Tibial nerve (tissue), 4 donors: ENCODE measurements at regions not wholly inside any gene's neighbourhood (a gene's known extent, or its start where the extent isn't known, plus 50 kb on each side); places are given as distances from the start of the nearest gene placed in this dataset.
"Not testable (repeated sequence)": the region's sequence is repeated elsewhere in the genome, so short reads cannot be mapped to it uniquely, and the experiment has no call there.

ENCODE experiments used
- DNase-seq, 2 donors: peaks; one replicate each; pipeline ENCODE4 v3.0.0-alpha.2; 2019; ENCODE audit warnings: low spot score in 2 of 2
- H3K27ac ChIP-seq, 4 donors: fragments of 200-600 bp; sonication (generic) in 3 of 4; one replicate each; pipeline ENCODE4 v1.5.1; 2017 to 2019; ENCODE audit warnings: mild to moderate bottlenecking in 1 of 4
- H3K27me3 ChIP-seq, 2 donors: fragments of 200-600 bp; sonication (generic) in 1 of 2; one replicate each; pipeline versions ENCODE4 v1.5.1 to v1.6.0; 2017 to 2019
- H3K36me3 ChIP-seq, 3 donors: fragments of 200-600 bp; sonication (generic); one replicate each; pipeline ENCODE4 v1.5.1; 2018 to 2019
- H3K4me1 ChIP-seq, 4 donors: fragments of 200-600 bp; sonication (generic) in 3 of 4; one replicate each; pipeline ENCODE4 v1.5.1; 2017 to 2019
- H3K4me3 ChIP-seq, 4 donors: fragments of 200-600 bp; sonication (generic) in 3 of 4; one replicate each; pipeline ENCODE4 v1.5.1; 2017 to 2019; ENCODE audit warnings: mild to moderate bottlenecking in 1 of 4, moderate library complexity in 1 of 4
- H3K9me3 ChIP-seq, 4 donors: fragments of 200-600 bp; sonication (generic) in 3 of 4; one replicate each; pipeline ENCODE4 v1.5.1; 2017 to 2019
- CTCF ChIP-seq, 5 experiments: fragments of 200-600 bp in 3 of 5; fragments of 450-650 bp in 2 of 5; sonication (generic) in 3 of 5; IDR thresholded peaks; one replicate each; pipeline ENCODE4 v1.5.1; 2016 to 2019; ENCODE audit warnings: antibody characterized with exemption in 5 of 5, mild to moderate bottlenecking in 3 of 5, moderate library complexity in 2 of 5
- EP300 ChIP-seq, 2 donors: sonication (generic); formaldehyde crosslinking; IDR thresholded peaks; one replicate each; pipeline ENCODE4 v1.6.1; 2017; ENCODE audit warnings: antibody characterized with exemption in 2 of 2, mild to moderate bottlenecking in 1 of 2
- POLR2A ChIP-seq, 2 donors: fragments of 450-650 bp; IDR thresholded peaks; one replicate each; pipeline ENCODE4 v1.6.1; 2017; ENCODE audit warnings: antibody characterized with exemption in 2 of 2, mild to moderate bottlenecking in 2 of 2, moderate library complexity in 2 of 2
- WGBS, 2 donors: methylation state at CpG; one replicate each; pipeline ENCODE4 v1.1.5; 2018; 5-methylcytosine and 5-hydroxymethylcytosine counted together

- 88 to 94% methylated on average over 2 of the region's 2 CpGs for WGBS, 2 donors
- Histone ChIP-seq H3K27me3 (no peaks in the 10 kb centered on the region), H3K4me1 (no peaks in the 10 kb centered on the region), H3K36me3 (no peaks in the 10 kb centered on the region), H3K27ac (no peak overlapping the region), H3K4me3 (no peak overlapping the region), H3K9me3 (no peaks in the 10 kb centered on the region)
- TF ChIP-seq CTCF (IDR thresholded peaks at IDR 0.05) (no peak), EP300 (IDR thresholded peaks at IDR 0.05) (no peak), POLR2A (IDR thresholded peaks at IDR 0.05) (no peak)
- DNase-seq = no peak
These were observed 123.5 kb upstream of the JADE1 start for GRCh38 chr4:128686032-128686465.

GRCh38 chr4:128684016-128684415 is 125.5 kb upstream of the JADE1 start:
- H3K4me3 ChIP-seq = no peak overlapping the region
- H3K4me1 ChIP-seq = no peaks in the 10 kb centered on the region
- WGBS, 2 donors = 72 to 76% methylated on average over 2 of the region's 2 CpGs
- TF ChIP-seq CTCF (IDR thresholded peaks at IDR 0.05) = no peak
- no peak for TF ChIP-seq POLR2A (IDR thresholded peaks at IDR 0.05)
- TF ChIP-seq EP300 (IDR thresholded peaks at IDR 0.05) = no peak
- DNase-seq = no peak
- H3K36me3 ChIP-seq = no peaks in the 10 kb centered on the region
- no peak overlapping the region for H3K27ac ChIP-seq
- no peaks in the 10 kb centered on the region for H3K9me3 ChIP-seq
- no peaks in the 10 kb centered on the region for H3K27me3 ChIP-seq

GRCh38 chr4:128682942-128683666 is 126.4 kb upstream of the JADE1 start:
- DNase-seq = no peak
- no peak overlapping the region for H3K4me3 ChIP-seq
- no peaks in the 10 kb centered on the region for H3K9me3 ChIP-seq
- TF ChIP-seq EP300 (IDR thresholded peaks at IDR 0.05) = no peak
- TF ChIP-seq CTCF (IDR thresholded peaks at IDR 0.05) = no peak
- no peak for TF ChIP-seq POLR2A (IDR thresholded peaks at IDR 0.05)
- no peaks in the 10 kb centered on the region for H3K36me3 ChIP-seq
- H3K4me1 ChIP-seq = no peaks in the 10 kb centered on the region
- 60 to 62% methylated on average over 9 of the region's 9 CpGs for WGBS, 2 donors
- no peak overlapping the region for H3K27ac ChIP-seq
- no peaks in the 10 kb centered on the region for H3K27me3 ChIP-seq

- H3K27ac ChIP-seq = no peak overlapping the region
- H3K4me3 ChIP-seq = no peak overlapping the region
- H3K36me3 ChIP-seq = no peaks in the 10 kb centered on the region
- no peaks in the 10 kb centered on the region for H3K27me3 ChIP-seq
- H3K9me3 ChIP-seq = no peaks in the 10 kb centered on the region
- DNase-seq = no peak
- no peak for TF ChIP-seq CTCF (IDR thresholded peaks at IDR 0.05)
- no peak for TF ChIP-seq POLR2A (IDR thresholded peaks at IDR 0.05)
- no peak for TF ChIP-seq EP300 (IDR thresholded peaks at IDR 0.05)
- H3K4me1 ChIP-seq = no peaks in the 10 kb centered on the region
- WGBS, 2 donors = 61 to 62% methylated on average over 1 of the region's 1 CpG
These were observed 133.4 kb upstream of the JADE1 start for GRCh38 chr4:128676095-128676494.

GRCh38 chr4:128675083-128675482 is 134.4 kb upstream of the JADE1 start:
- no peaks in the 10 kb centered on the region for H3K9me3 ChIP-seq
- H3K27ac ChIP-seq = no peak overlapping the region
- DNase-seq = no peak
- H3K27me3 ChIP-seq = no peaks in the 10 kb centered on the region
- H3K4me3 ChIP-seq = no peak overlapping the region
- WGBS, 2 donors = 54 to 67% methylated on average over 1 of the region's 1 CpG
- TF ChIP-seq EP300 (IDR thresholded peaks at IDR 0.05) (no peak), POLR2A (IDR thresholded peaks at IDR 0.05) (no peak), CTCF (IDR thresholded peaks at IDR 0.05) (no peak)
- no peaks in the 10 kb centered on the region for H3K36me3 ChIP-seq
- H3K4me1 ChIP-seq = no peaks in the 10 kb centered on the region

- not testable (repeated sequence) for DNase-seq, H3K4me3 ChIP-seq, H3K27ac ChIP-seq, H3K9me3 ChIP-seq, H3K4me1 ChIP-seq, H3K36me3 ChIP-seq, H3K27me3 ChIP-seq
- 77 to 90% methylated on average over 7 of the region's 7 CpGs for WGBS, 2 donors
These were observed 136.3 kb upstream of the JADE1 start for GRCh38 chr4:128673159-128673558.

GRCh38 chr4:128672596-128672995 is 136.9 kb upstream of the JADE1 start:
- H3K27ac ChIP-seq, H3K27me3 ChIP-seq, DNase-seq, H3K4me1 ChIP-seq, H3K9me3 ChIP-seq, H3K4me3 ChIP-seq, H3K36me3 ChIP-seq: not testable (repeated sequence)
- WGBS, 2 donors = 89% methylated on average over 13 of the region's 22 CpGs; no CpG with 5 or more reads in 1 of the 2 donors
